Neuronal stem cell (in vitro differentiated cells): ENCODE measurements at regions not wholly inside any gene's neighbourhood (a gene's known extent, or its start where the extent isn't known, plus 50 kb on each side); places are given as distances from the start of the nearest gene placed in this dataset.

ENCODE experiments used
- DNase-seq: peaks from one replicate; pipeline ENCODE4 v3.0.0-alpha.2; 2013; ENCODE audit warnings: low spot score
- H2AFZ ChIP-seq: one replicate; pipeline ENCODE4 v1.6.1; 2013; ENCODE audit warnings: mild to moderate bottlenecking, low read length, inconsistent platforms
- H2AK5ac ChIP-seq: 2 replicates; pipeline ENCODE4 v1.6.1; 2013; ENCODE audit warnings: low read depth, mild to moderate bottlenecking, inconsistent platforms, low read length, moderate library complexity, mixed read lengths
- H2BK120ac ChIP-seq: 2 replicates; pipeline ENCODE4 v1.6.1; 2013; ENCODE audit warnings: low read depth, mild to moderate bottlenecking, inconsistent platforms, low read length, moderate library complexity, mixed read lengths
- H2BK12ac ChIP-seq: one replicate; pipeline ENCODE4 v1.6.1; 2013; ENCODE audit warnings: low read length, inconsistent platforms
- H2BK15ac ChIP-seq: 2 replicates; pipeline ENCODE4 v1.6.1; 2013; ENCODE audit warnings: mild to moderate bottlenecking, low read length, inconsistent platforms, mixed read lengths
- H2BK5ac ChIP-seq: one replicate; pipeline ENCODE4 v1.6.1; 2013; ENCODE audit warnings: inconsistent platforms, mild to moderate bottlenecking, low read length, moderate library complexity
- H3K14ac ChIP-seq: one replicate; pipeline ENCODE4 v1.6.1; 2013; ENCODE audit warnings: low read length, inconsistent platforms
- H3K18ac ChIP-seq: 2 replicates; pipeline ENCODE4 v1.6.1; 2013; ENCODE audit warnings: low read length, inconsistent platforms
- H3K23ac ChIP-seq: 2 replicates; pipeline ENCODE4 v1.6.1; 2013; ENCODE audit warnings: low read depth, mild to moderate bottlenecking, mixed read lengths, low read length, inconsistent platforms; ENCODE audit not compliant: poor library complexity
- H3K27ac ChIP-seq: replicated peaks from 3 replicates; pipeline ENCODE4 v1.5.1; 2013; ENCODE audit warnings: low read length, inconsistent platforms
- H3K27me3 ChIP-seq, 3 experiments: 2 replicates each; pipeline ENCODE4 v1.6.1; 2013; ENCODE audit warnings: low read length in 3 of 3, mild to moderate bottlenecking in 2 of 3, inconsistent platforms in 1 of 3, low read depth in 1 of 3, mixed read lengths in 1 of 3, moderate library complexity in 1 of 3; ENCODE audit not compliant: control insufficient read depth in 3 of 3, insufficient read depth in 3 of 3
- H3K36me3 ChIP-seq, 2 donors: replicated peaks in 1 of 2; 2 replicates each; pipeline ENCODE4 v1.6.1; 2013; ENCODE audit warnings: low read length in 2 of 2; ENCODE audit not compliant: control insufficient read depth in 2 of 2, insufficient read depth in 2 of 2
- H3K4ac ChIP-seq: 2 replicates; pipeline ENCODE4 v1.6.1; 2013; ENCODE audit warnings: inconsistent platforms, mild to moderate bottlenecking, low read length, moderate library complexity
- H3K4me1 ChIP-seq, 2 donors: 1 replicate in 1 of 2; 2 replicates in 1 of 2; pipeline ENCODE4 v1.6.1; 2013; ENCODE audit warnings: low read length in 2 of 2, low read depth in 1 of 2; ENCODE audit not compliant: control insufficient read depth in 2 of 2, insufficient read depth in 1 of 2
- H3K4me2 ChIP-seq: one replicate; pipeline ENCODE4 v1.6.1; 2013; ENCODE audit warnings: mild to moderate bottlenecking, low read length, inconsistent platforms; ENCODE audit not compliant: insufficient read depth, poor library complexity, severe bottlenecking
- H3K4me3 ChIP-seq, 2 donors: 2 replicates each; pipeline ENCODE4 v1.5.1; 2013; ENCODE audit warnings: low read length in 2 of 2, mild to moderate bottlenecking in 2 of 2, inconsistent platforms in 1 of 2, moderate library complexity in 1 of 2
- H3K79me1 ChIP-seq: one replicate; pipeline ENCODE4 v1.6.1; 2013; ENCODE audit warnings: low read depth, mild to moderate bottlenecking, inconsistent platforms, low read length, moderate library complexity
- H3K9ac ChIP-seq: one replicate; pipeline ENCODE4 v1.6.1; 2013; ENCODE audit warnings: mild to moderate bottlenecking, low read depth, low read length, inconsistent platforms; ENCODE audit not compliant: poor library complexity
- H3K9me3 ChIP-seq, 2 donors: replicated peaks in 1 of 2; 2 replicates each; pipeline versions ENCODE3 to v1.6.1; 2013; ENCODE audit warnings: low read length in 2 of 2, mild to moderate bottlenecking in 2 of 2, inconsistent platforms in 1 of 2, low read depth in 1 of 2, mixed read lengths in 1 of 2, moderate library complexity in 1 of 2; ENCODE audit not compliant: control insufficient read depth in 2 of 2, insufficient read depth in 1 of 2
- H4K8ac ChIP-seq: one replicate; pipeline ENCODE4 v1.6.1; 2013; ENCODE audit warnings: low read depth, mild to moderate bottlenecking, inconsistent platforms, low read length, moderate library complexity
- H4K91ac ChIP-seq: one replicate; pipeline ENCODE4 v1.6.1; 2013; ENCODE audit warnings: low read length, low read depth, mild to moderate bottlenecking, inconsistent platforms; ENCODE audit not compliant: poor library complexity
- WGBS, 2 donors: extraction: QIAGEN DNeasy Blood & Tissue Kit; methylation state at CpG; one replicate each; pipeline ENCODE4 v1.1.7; 2013; ENCODE audit warnings: missing lambda C conversion rate in 2 of 2, mixed read lengths in 1 of 2; ENCODE audit not compliant: insufficient read length in 2 of 2, insufficient replicate concordance in 1 of 2; ENCODE audit errors: extremely low coverage in 2 of 2; 5-methylcytosine and 5-hydroxymethylcytosine counted together

- Histone ChIP-seq H4K8ac (no peak overlapping the region), H2BK15ac (no peak overlapping the region), H3K4me1 (no peaks in the 10 kb centered on the region), H3K9me3 (no peaks in the 10 kb centered on the region), H3K79me1 (no peaks in the 10 kb centered on the region), H3K36me3 (no peaks in the 10 kb centered on the region), H3K18ac (no peak overlapping the region), H3K4me2 (no peak overlapping the region), H3K4ac (no peak overlapping the region), H3K14ac (no peak overlapping the region), H4K91ac (no peak overlapping the region), H2BK120ac (no peak overlapping the region), H2AFZ (no peak overlapping the region), H2BK5ac (no peak overlapping the region), H3K4me3 (no peak overlapping the region), H3K9ac (no peak overlapping the region), H3K27ac (no peak overlapping the region), H2AK5ac (no peak overlapping the region), H3K27me3 (peaks cover 0 to 4% (median 0%) of the 10 kb centered on the region in 3 experiments), H2BK12ac (no peak overlapping the region), H3K23ac (no peak overlapping the region)
- no CpG with 5 or more reads among the region's 1 CpG for WGBS, 2 donors
- no peak for DNase-seq
Measured at GRCh38 chrX:16454926-16455325, 195.0 kb upstream of the S100G start.

DNA sequence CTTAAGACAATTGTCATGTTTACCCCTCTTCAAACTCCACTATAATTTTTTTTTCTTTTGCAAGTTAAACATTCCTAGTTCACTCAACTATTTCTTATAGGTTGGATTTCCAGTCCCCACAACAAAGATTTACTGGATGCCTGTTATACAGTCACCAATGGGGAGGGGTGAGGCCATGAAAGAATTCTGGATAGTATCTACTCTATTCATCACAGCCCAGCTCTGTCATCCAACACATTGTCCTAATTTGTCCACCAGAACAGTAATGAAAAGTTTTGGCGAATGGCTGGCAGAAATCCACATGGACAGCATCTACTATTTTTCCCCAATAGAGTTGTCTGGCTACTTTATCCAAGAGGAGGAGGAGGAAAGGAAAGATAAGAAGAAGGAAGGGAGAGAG, 192.7 kb upstream of the S100G start:
- Histone ChIP-seq H3K79me1 (no peaks in the 10 kb centered on the region), H3K4me1 (no peaks in the 10 kb centered on the region), H2BK15ac (no peak overlapping the region), H3K36me3 (no peaks in the 10 kb centered on the region), H3K14ac (no peak overlapping the region), H3K27me3 (peaks cover 0 to 4% (median 0%) of the 10 kb centered on the region in 3 experiments), H3K9me3 (no peaks in the 10 kb centered on the region), H3K23ac (no peak overlapping the region), H2BK5ac (no peak overlapping the region), H3K27ac (no peak overlapping the region), H3K4ac (no peak overlapping the region), H2AK5ac (no peak overlapping the region), H4K91ac (no peak overlapping the region), H3K4me3 (no peak overlapping the region), H3K18ac (no peak overlapping the region), H2AFZ (no peak overlapping the region), H2BK12ac (no peak overlapping the region), H2BK120ac (no peak overlapping the region), H3K9ac (no peak overlapping the region), H3K4me2 (no peak overlapping the region), H4K8ac (no peak overlapping the region)
- DNase-seq, result no peak
- WGBS, 2 donors, result no CpG with 5 or more reads among the region's 1 CpG

DNA sequence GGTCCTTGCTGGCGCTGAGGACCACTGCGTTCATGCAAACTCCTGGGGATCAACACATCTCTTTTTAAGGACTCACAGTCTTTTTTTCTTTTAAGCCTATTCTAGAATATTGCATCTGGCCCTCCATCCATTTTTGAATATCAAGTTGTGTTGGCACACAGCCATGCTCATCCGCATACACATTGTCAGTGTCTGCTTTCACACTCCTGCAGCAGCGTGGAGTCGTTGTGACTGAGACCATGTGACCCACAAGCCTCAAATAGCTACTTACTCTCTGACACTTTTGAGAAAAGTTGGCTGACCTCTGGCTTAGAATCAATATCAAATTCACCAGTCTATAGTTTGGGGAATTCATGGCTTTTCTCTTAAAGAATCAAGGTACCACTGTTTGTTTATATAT, 191.8 kb upstream of the S100G start:
- H3K27ac ChIP-seq, result no peak overlapping the region
- H3K14ac ChIP-seq, result no peak overlapping the region
- H2BK12ac ChIP-seq, result no peak overlapping the region
- H3K27me3 ChIP-seq, result no peaks in the 10 kb centered on the region
- no peak overlapping the region for H3K4me2 ChIP-seq
- H3K9me3 ChIP-seq, result no peaks in the 10 kb centered on the region
- H3K36me3 ChIP-seq, result no peaks in the 10 kb centered on the region
- no peak overlapping the region for H2BK15ac ChIP-seq
- no peak overlapping the region for H2AK5ac ChIP-seq
- H2BK120ac ChIP-seq, result no peak overlapping the region
- H2BK5ac ChIP-seq, result no peak overlapping the region
- no peak overlapping the region for H3K18ac ChIP-seq
- H4K8ac ChIP-seq, result no peak overlapping the region
- H3K23ac ChIP-seq, result no peak overlapping the region
- H2AFZ ChIP-seq, result no peak overlapping the region
- H3K4me3 ChIP-seq, result no peak overlapping the region
- H3K9ac ChIP-seq, result no peak overlapping the region
- DNase-seq, result no peak
- H3K4ac ChIP-seq, result no peak overlapping the region
- H3K4me1 ChIP-seq, result no peaks in the 10 kb centered on the region
- no peak overlapping the region for H4K91ac ChIP-seq
- WGBS, 2 donors, result no CpG with 5 or more reads among the region's 5 CpGs
- no peaks in the 10 kb centered on the region for H3K79me1 ChIP-seq

DNA sequence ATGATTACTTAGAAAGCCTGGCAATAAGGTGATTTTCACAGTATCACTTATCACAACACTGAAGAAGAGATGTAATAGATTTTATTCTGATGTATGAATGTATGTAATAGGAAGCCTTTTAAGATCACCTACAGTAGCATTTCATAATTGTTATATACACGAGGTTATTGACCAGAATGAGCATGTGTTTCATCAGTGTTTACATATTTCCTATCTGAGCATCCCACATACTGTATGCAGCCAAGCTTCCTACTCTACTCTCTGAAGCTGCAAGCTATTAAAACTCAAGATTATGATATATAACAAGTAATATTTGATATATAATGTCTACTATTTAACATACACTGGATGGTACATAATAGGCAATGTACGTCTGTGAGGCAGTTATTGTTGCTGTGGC, 190.9 kb upstream of the S100G start:
- Histone ChIP-seq H3K4me1 (no peaks in the 10 kb centered on the region), H2BK15ac (no peak overlapping the region), H2AK5ac (no peak overlapping the region), H4K91ac (no peak overlapping the region), H3K18ac (no peak overlapping the region), H3K27ac (no peak overlapping the region), H3K27me3 (no peaks in the 10 kb centered on the region), H2BK12ac (no peak overlapping the region), H3K23ac (no peak overlapping the region), H2BK120ac (no peak overlapping the region), H2AFZ (no peak overlapping the region), H3K9me3 (no peaks in the 10 kb centered on the region), H3K14ac (no peak overlapping the region), H3K4ac (no peak overlapping the region), H3K4me3 (no peak overlapping the region), H3K36me3 (no peaks in the 10 kb centered on the region), H4K8ac (no peak overlapping the region), H3K79me1 (no peaks in the 10 kb centered on the region), H2BK5ac (no peak overlapping the region), H3K9ac (no peak overlapping the region), H3K4me2 (no peak overlapping the region)
- DNase-seq, result no peak
- no CpG with 5 or more reads among the region's 2 CpGs for WGBS, 2 donors
